Globus pallidus (tissue), 1 donor: ENCODE measurements at regions not wholly inside any gene's neighbourhood (a gene's known extent, or its start where the extent isn't known, plus 50 kb on each side); places are given as distances from the start of the nearest gene placed in this dataset.

Experiments used
- DNase-seq: peaks from one replicate; pipeline ENCODE4 v3.0.0-alpha.2; 2015; ENCODE audit warnings: low spot score

DNA sequence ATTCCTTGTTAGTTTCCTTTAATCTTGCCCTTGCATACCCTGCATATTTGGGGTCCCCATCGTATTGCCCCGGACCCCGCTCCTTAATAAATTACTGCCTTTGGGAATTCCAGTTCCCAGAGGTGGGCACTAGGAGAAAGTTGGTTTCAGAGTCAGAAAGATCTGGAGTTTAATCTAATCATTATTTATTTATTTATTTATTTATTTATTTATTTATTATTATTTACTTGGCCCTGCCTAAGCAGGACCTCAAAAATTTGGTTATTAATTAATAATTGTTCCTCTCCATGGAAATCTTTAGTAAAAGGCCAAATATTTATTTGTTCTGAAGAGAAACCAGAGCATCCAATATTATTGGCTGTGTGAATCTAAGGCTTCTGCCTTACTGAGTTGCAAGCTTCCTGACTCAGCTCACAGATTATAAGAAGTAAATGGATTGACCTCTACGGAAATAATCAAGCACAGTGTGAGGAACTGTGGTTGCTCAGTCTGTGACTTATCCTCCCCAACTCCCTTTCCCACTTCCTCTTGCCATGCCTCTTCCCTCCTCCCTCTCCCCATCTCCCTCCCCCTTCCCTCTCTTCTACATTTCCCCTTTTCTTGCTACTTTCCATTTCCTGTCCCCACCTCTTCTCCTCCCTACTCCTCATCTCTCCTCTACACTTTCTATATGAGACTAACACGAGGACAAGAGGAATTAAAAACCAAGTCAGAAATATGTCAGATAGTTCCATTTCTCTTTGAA lies 61.5 kb upstream of the AP1S2 start:
- no peak for DNase-seq

DNA sequence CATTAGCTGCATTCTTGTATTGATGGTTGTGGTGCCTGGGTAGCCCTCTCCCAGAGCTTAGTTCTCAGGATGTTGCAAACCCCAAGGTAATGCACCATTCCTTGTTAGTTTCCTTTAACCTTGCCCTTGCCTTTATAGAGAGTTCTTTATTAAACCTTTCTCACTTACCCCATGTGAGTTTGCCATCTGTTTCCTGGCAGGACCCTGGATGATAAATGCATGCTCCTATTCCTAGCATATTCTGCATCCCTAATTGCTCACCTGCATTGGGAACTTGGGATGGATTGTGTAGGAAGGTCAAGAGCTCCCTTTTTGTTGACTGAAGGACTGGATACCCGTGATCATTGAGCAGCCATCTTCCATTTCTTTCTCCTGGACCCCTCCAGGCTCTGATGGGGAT lies 59.9 kb upstream of the AP1S2 start:
- DNase-seq: no peak

DNA sequence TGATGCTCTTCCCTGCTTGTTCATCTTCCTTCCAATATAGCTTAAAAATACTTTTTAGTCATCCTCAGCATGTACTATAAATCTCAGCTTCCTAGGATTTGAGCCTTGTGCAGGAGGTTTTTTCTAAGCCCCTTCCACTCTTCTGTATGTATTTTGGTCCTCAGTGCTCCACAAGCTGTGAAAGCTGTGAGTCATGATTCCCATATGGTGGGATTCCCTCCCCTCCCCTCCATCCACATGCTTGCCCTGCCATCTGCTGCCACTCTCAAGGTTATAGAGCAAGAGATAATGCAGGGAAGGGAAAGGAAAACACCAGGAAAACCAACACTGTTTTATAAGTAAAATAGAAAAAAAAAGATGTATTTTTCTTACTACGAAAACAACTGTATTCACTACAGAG lies 58.5 kb upstream of the AP1S2 start:
- no peak for DNase-seq

DNA sequence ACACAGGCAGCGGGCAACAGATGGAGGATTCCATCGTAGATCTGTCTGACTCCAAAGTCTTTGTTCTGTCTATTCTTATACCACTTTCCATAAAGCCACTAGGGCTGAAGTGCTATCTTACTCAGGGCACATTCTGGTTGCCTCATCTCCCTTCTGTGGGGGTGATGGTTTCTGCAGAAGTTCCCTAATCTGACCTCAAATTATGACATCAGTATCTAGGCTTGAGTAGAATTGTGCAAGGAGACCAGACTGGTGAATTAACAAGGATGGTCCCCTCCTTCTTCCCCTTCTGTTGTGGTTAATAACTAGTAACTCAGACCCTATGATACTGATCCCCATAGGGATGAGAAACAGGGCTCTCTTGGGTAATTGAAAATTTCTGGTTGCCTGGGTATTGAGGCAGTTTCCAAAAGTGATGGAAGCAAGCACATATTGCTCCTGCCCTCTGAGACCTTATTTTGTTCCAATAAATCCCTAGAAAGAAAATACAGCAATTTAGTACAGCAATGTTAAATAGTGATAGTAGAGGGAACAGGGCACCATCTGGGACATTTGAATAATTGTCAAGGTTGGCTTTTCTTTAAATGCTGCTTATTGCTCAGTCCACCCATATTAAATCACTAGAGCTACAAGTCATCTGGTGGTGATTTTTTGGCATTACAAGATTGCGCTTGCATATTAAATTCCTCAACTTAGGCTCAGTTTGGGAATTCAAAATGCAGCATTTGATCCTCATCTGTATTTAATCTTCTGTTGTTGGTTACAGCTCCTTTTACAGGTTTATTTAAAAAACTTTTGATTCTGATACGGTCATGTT lies 57.3 kb upstream of the AP1S2 start:
- peak; percentile 10 for DNase-seq

DNA sequence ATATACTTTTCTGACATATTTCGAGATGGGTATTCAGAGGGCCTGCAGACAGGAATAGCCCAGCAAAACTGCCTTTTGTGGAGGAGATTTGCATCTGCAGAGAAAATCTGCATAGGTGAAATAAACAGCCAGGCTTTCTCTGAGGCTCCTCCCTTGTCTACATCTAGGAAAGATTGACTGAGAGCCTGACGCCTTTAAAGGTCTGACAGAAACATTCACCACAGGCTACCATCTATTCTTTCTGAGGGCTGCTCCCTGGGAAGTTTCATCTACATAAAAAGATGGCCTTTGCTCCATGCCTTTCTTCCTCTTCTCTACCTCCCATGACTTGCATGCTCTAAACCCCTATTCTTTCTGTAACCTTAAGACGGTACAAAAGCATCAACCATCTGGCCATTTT lies 55.0 kb upstream of the AP1S2 start:
- DNase-seq: no peak

DNA sequence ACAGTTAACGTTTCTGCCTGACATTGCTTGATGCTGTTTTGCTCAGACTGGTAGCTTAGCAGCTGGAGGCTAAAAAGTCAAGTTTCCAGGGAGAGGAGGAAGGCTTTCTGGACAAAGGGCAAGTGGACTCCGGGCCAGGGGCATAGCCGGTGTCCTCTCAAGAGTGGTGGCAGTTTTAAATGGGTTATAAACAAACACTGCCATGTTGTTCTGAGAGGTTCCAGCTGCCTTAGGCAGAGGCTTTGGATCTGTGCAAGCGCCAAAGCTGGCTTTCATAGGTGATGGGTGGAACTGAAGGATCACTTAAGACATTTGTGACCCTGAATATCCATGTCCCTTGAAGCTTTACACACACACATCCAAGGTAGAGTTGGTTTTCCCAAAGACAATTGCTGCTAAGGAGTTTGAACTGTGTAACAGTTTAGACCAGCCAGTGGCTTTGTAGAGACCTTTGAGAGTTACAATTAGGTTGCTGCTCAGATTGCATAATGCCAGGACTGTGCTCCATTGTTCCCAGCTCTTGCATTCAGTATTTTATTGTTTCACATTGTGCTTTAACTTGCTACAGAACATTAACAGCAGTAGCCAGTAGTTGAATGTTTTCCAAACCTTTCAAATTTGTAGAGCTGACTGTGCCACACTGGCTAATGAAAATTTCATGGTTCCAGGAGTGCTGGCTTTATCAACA lies 54.1 kb upstream of the AP1S2 start:
- DNase-seq: peak; percentile 62

DNA sequence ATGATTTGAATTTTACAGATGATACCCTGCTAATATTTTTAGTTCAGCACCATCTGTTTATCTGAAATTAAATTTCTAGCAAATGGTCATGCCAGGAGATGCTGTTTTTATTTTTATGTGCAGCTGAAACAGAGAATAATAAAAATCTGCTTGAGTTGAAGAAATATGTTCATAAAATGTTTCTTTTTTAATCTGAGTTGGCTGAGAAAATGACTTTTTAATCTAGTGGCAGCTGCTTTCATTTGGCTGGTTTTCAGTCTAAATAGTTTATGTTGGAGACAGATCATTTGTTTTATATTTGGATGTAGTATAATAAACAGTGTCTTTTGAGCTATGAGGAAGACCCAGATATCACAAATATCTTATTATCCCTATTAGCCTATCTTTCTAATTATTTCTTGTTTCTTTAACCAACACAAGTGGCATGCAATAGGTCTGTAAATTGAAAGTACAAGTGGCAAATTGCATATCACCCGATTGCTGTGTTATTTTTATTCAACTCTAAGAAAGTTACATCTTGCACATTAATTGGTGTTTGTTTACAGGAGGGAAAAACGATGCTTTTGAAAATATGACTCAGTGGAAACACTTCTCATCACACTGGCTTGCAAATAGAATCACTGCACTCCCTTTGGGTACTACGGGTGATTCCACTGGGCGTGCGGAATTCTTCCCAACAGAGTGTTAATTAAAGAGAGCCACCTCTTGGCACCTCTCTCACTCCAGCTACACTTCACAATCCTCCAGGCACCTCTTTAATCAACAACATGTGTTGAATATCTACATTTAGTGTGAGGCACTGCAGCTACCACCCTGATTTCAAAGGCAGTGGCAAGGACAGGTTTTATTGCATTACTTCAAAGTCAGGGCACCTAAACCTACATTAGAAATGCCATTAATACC lies 51.7 kb upstream of the AP1S2 start:
- no peak for DNase-seq
